HCT116 (cell line): ENCODE measurements at regions not wholly inside any gene's neighbourhood (a gene's known extent, or its start where the extent isn't known, plus 50 kb on each side); places are given as distances from the start of the nearest gene placed in this dataset.

Experiments used
- ATAC-seq: fragments of 200-7000 bp; cut with Tn5 transposase; 2 replicates; pipeline ENCODE4 v1.9.1; 2020; ENCODE audit warnings: mild to moderate bottlenecking, moderate library complexity
- BruUV-seq: library from RNA; stranded (reverse); fragments of 400-500 nt; replicated peaks from 2 replicates; lab custom pipeline; 2021; lab: Mats Ljungman, UMichigan
- CTCF ChIA-PET: fragments of 300-600 bp; sonication (Branson Sonifier 250); formaldehyde crosslinking; loops from one replicate; lab custom pipeline; 2021; ENCODE audit warnings: antibody characterized with exemption; lab: Charles Lee
- POLR2A ChIA-PET: fragments of 300-600, 350-600 bp; sonication (Branson Sonifier 250); formaldehyde crosslinking; loops from one replicate; lab custom pipeline; 2021; ENCODE audit warnings: antibody characterized with exemption; lab: Charles Lee
- RAD21 ChIA-PET, 2 experiments: fragments of 300-600 bp; sonication (Branson Sonifier 250); formaldehyde crosslinking; loops; one replicate each; lab custom pipeline; 2023; ENCODE audit warnings: low total read pairs in 2 of 2; ENCODE audit not compliant: uncharacterized antibody in 2 of 2, unreplicated experiment in 2 of 2, low non-redundant PET in 1 of 2; lab: Charles Lee
- DNase-seq: peaks from one replicate; pipeline ENCODE4 v3.0.0-alpha.2; 2010; ENCODE audit warnings: low read depth, low spot score
- H2AFZ ChIP-seq: fragments of 200-600 bp; shearing (Covaris generic), sonication (generic); 2 replicates; pipeline ENCODE4 v1.6.1; 2017; ENCODE audit warnings: low read depth, mixed run types, mixed read lengths, antibody characterized with exemption, low read length; ENCODE audit not compliant: poor library complexity, severe bottlenecking
- H3K27ac ChIP-seq: 2 replicates; pipeline ENCODE4 v1.5.1; 2012; ENCODE audit warnings: low read depth, low read length
- H3K27me3 ChIP-seq: fragments of 200-600 bp; sonication (generic); 2 replicates; pipeline ENCODE4 v1.6.1; 2016; ENCODE audit warnings: mixed run types, low read length, mixed read lengths; ENCODE audit not compliant: insufficient read depth
- H3K36me3 ChIP-seq, 2 experiments: fragments of 200-500 bp in 1 of 2; fragments of 200-600 bp in 1 of 2; sonication (Bioruptor generic) in 1 of 2; sonication (generic) in 1 of 2; 2 replicates each; pipeline versions ENCODE4 v1.5.1 to v1.6.1; 2014 to 2016; ENCODE audit warnings: low read length in 2 of 2, inconsistent platforms in 1 of 2, mixed read lengths in 1 of 2, mixed run types in 1 of 2; ENCODE audit not compliant: insufficient read depth in 2 of 2, control insufficient read depth in 1 of 2
- H3K4me1 ChIP-seq, 2 experiments: fragments of 200-600 bp in 1 of 2; sonication (generic) in 1 of 2; 2 replicates each; pipeline versions ENCODE4 v1.5.1 to v1.6.1; 2012 to 2017; ENCODE audit warnings: low read length in 2 of 2, inconsistent platforms in 1 of 2, mild to moderate bottlenecking in 1 of 2, mixed read lengths in 1 of 2, mixed run types in 1 of 2, moderate library complexity in 1 of 2; ENCODE audit not compliant: insufficient read depth in 2 of 2, control insufficient read depth in 1 of 2
- H3K4me2 ChIP-seq: fragments of 200-600 bp; sonication (generic); 2 replicates; pipeline ENCODE4 v1.6.1; 2017; ENCODE audit warnings: mixed run types, low read length, mixed read lengths
- H3K4me3 ChIP-seq, 2 experiments: fragments of 200-600 bp in 1 of 2; sonication (generic) in 1 of 2; replicated peaks in 1 of 2; 2 replicates each; pipeline ENCODE4 v1.5.1; 2011 to 2016; ENCODE audit warnings: low read length in 2 of 2, control low read depth in 1 of 2, low read depth in 1 of 2, mild to moderate bottlenecking in 1 of 2, mixed read lengths in 1 of 2, mixed run types in 1 of 2
- H3K79me2 ChIP-seq: fragments of 200-600 bp; sonication (generic); 2 replicates; pipeline ENCODE4 v1.6.1; 2017; ENCODE audit warnings: mild to moderate bottlenecking, mixed run types, low read length, moderate library complexity, mixed read lengths; ENCODE audit not compliant: insufficient read depth
- H3K9ac ChIP-seq: fragments of 200-600 bp; sonication (generic); 2 replicates; pipeline ENCODE4 v1.6.1; 2016; ENCODE audit warnings: low read length, mixed read lengths
- H3K9me2 ChIP-seq: fragments of 200-600 bp; sonication (generic), shearing (Covaris generic); 2 replicates; pipeline ENCODE4 v1.6.1; 2017; ENCODE audit warnings: mixed run types, mild to moderate bottlenecking, moderate library complexity; ENCODE audit not compliant: insufficient read depth
- H3K9me3 ChIP-seq, 2 experiments: fragments of 200-500 bp in 1 of 2; fragments of 200-600 bp in 1 of 2; sonication (Bioruptor generic) in 1 of 2; sonication (generic) in 1 of 2; 2 replicates each; pipeline ENCODE4 v1.6.1; 2014 to 2017; ENCODE audit warnings: low read length in 2 of 2, mixed read lengths in 2 of 2, inconsistent platforms in 1 of 2, low read depth in 1 of 2, mild to moderate bottlenecking in 1 of 2, mixed run types in 1 of 2, moderate library complexity in 1 of 2; ENCODE audit not compliant: control insufficient read depth in 1 of 2, insufficient read depth in 1 of 2
- H4K20me1 ChIP-seq: fragments of 200-600 bp; sonication (generic), shearing (Covaris generic); 2 replicates; pipeline ENCODE4 v1.6.1; 2017; ENCODE audit warnings: mixed run types, mild to moderate bottlenecking, moderate library complexity; ENCODE audit not compliant: insufficient read depth
- EZH2phosphoT487 ChIP-seq: fragments of 200-600 bp; IDR thresholded peaks from 2 replicates; pipeline ENCODE4 v1.6.1; 2018; ENCODE audit warnings: antibody characterized with exemption, borderline replicate concordance
- POLR2A ChIP-seq: IDR thresholded peaks from 2 replicates; pipeline ENCODE4 v1.7.0; 2011; ENCODE audit warnings: borderline replicate concordance; ENCODE audit not compliant: insufficient read depth, insufficient read length; ENCODE audit errors: extremely low read depth
- SP1 ChIP-seq: IDR thresholded peaks from 2 replicates; pipeline ENCODE4 v1.6.1; 2012; ENCODE audit warnings: low read depth
- YY1 ChIP-seq: IDR thresholded peaks from 2 replicates; pipeline ENCODE4 v1.6.1; 2011; ENCODE audit warnings: low read length, low read depth, moderate library complexity, mild to moderate bottlenecking; ENCODE audit not compliant: insufficient replicate concordance; ENCODE audit errors: extremely low read depth
- intact Hi-C: fragments of 100-400 bp; cut with micrococcal nuclease; formaldehyde crosslinking; loops from 2 replicates; pipeline ENCODE4 v1.10.0; 2022

- intact Hi-C loops: no loop called here
- no peak overlapping the region for H2AFZ ChIP-seq
- no peaks in the 10 kb centered on the region for H3K9me3 ChIP-seq
- BruUV-seq: no TSS peak
- H3K4me3 ChIP-seq: no peak overlapping the region
- TF ChIP-seq SP1: no peak
- TF ChIP-seq YY1: no peak
- no peaks in the 10 kb centered on the region for H3K9me2 ChIP-seq
- H3K27ac ChIP-seq: no peak overlapping the region
- ATAC-seq: no peak
- POLR2A ChIA-PET: no interaction called here
- no peaks in the 10 kb centered on the region for H4K20me1 ChIP-seq
- no peak for DNase-seq
- H3K4me2 ChIP-seq: no peak overlapping the region
- H3K36me3 ChIP-seq: no peaks in the 10 kb centered on the region
- RAD21 ChIA-PET: no interaction called here
- no peaks in the 10 kb centered on the region for H3K4me1 ChIP-seq
- H3K27me3 ChIP-seq: peaks cover 73% of the 10 kb centered on the region
- no peaks in the 10 kb centered on the region for H3K79me2 ChIP-seq
- H3K9ac ChIP-seq: no peak overlapping the region
- CTCF ChIA-PET: no interaction called here
Observed at GRCh38 chr2:236747925-236748324, 178.3 kb downstream of the ACKR3 start.

- no peaks in the 10 kb centered on the region for H3K9me2 ChIP-seq
- no peak overlapping the region for H3K4me2 ChIP-seq
- CTCF ChIA-PET: no interaction called here
- DNase-seq (no peak), ATAC-seq (no peak)
- BruUV-seq: no TSS peak
- RAD21 ChIA-PET: no interaction called here
- no peak overlapping the region for H3K4me3 ChIP-seq
- no peaks in the 10 kb centered on the region for H3K4me1 ChIP-seq
- no peak overlapping the region for H2AFZ ChIP-seq
- no peaks in the 10 kb centered on the region for H4K20me1 ChIP-seq
- H3K9ac ChIP-seq: no peak overlapping the region
- POLR2A ChIA-PET: no interaction called here
- H3K36me3 ChIP-seq: no peaks in the 10 kb centered on the region
- no peaks in the 10 kb centered on the region for H3K9me3 ChIP-seq
- no peaks in the 10 kb centered on the region for H3K79me2 ChIP-seq
- peaks cover 72% of the 10 kb centered on the region for H3K27me3 ChIP-seq
- H3K27ac ChIP-seq: no peak overlapping the region
- intact Hi-C loops: no loop called here
- TF ChIP-seq POLR2A: no peak
- 0 out of 2 replicates have a peak, but pooled peaks have one; percentile 47 for TF ChIP-seq EZH2phosphoT487
Observed at GRCh38 chr2:236748385-236748784, 178.8 kb downstream of the ACKR3 start.
